ENCODE measurements at regions not wholly inside any gene's neighbourhood (a gene's known extent, or its start where the extent isn't known, plus 50 kb on each side); places are given as distances from the start of the nearest gene placed in this dataset.
"Not testable (repeated sequence)": the region's sequence is repeated elsewhere in the genome, so short reads cannot be mapped to it uniquely, and the experiment has no call there.

GRCh38 chr4:75254745-75255144, 259.5 kb downstream of the RCHY1 start:
- peaks cover 22% of the 10 kb centered on the region for H3K4me1 Mint-ChIP-seq
- ChIA-PET POLR2A (no interaction called here), CTCF (no interaction called here)
- intact Hi-C loops (cut with micrococcal nuclease): no loop called here
- H3K27ac ChIP-seq (ENCODE audit: low read length in 2 of 2): no peak overlapping the region
- no peak overlapping the region for H2AFZ ChIP-seq (ENCODE audit: insufficient read depth, low read depth, low read length, poor library complexity, severe bottlenecking)
- H3K9ac ChIP-seq (ENCODE audit: low read length): no peak overlapping the region
- H3K9me3 Mint-ChIP-seq (ENCODE audit: insufficient read depth): peaks cover 2% of the 10 kb centered on the region
- H3K4me3 ChIP-seq (ENCODE audit: control extremely low read depth in 1 of 5, extremely low read depth in 1 of 5, insufficient read depth in 1 of 5, low read depth in 2 of 5, low read length in 4 of 5): no peak overlapping the region
- peaks cover 17 to 22% of the 10 kb centered on the region in 2 donors for H3K4me1 ChIP-seq (ENCODE audit: control insufficient read depth in 2 of 2, insufficient read depth in 2 of 2, low read length in 2 of 2)
- 96% methylated on average over 3 of the region's 6 CpGs for WGBS (ENCODE audit: insufficient coverage)
- H3K4me2 ChIP-seq (replicated peaks; ENCODE audit: low read depth, low read length, poor library complexity, severe bottlenecking): no peak overlapping the region
- peaks cover 0 to 4% (median 0%) of the 10 kb centered on the region in 3 donors for H3K9me3 ChIP-seq (ENCODE audit: control extremely low read depth in 1 of 3, control insufficient read depth in 2 of 3, insufficient read depth in 1 of 3, low read length in 2 of 3)
- H3K27me3 ChIP-seq (replicated peaks in 1 of 4; ENCODE audit: control extremely low read depth in 1 of 4, control insufficient read depth in 3 of 4, insufficient read depth in 4 of 4, low read length in 3 of 4): peaks cover 0 to 9% (median 5%) of the 10 kb centered on the region in 4 experiments
- ATAC-seq (ENCODE audit: low read depth) (no peak), DNase-seq (no peak)
- no peaks in the 10 kb centered on the region for H3K36me3 ChIP-seq (replicated peaks in 1 of 2; ENCODE audit: control extremely low read depth in 1 of 2, control insufficient read depth in 1 of 2, extremely low read depth in 1 of 2, insufficient read depth in 2 of 2, low read length in 1 of 2)
- no peak overlapping the region for H3K27ac Mint-ChIP-seq
- peaks cover 20% of the 10 kb centered on the region for H3K27me3 Mint-ChIP-seq
- H3K79me2 ChIP-seq (ENCODE audit: control insufficient read depth, insufficient read depth, low read length): no peaks in the 10 kb centered on the region
- no peak overlapping the region for H3K4me3 Mint-ChIP-seq
- no peaks in the 10 kb centered on the region for H4K20me1 ChIP-seq (ENCODE audit: control insufficient read depth, insufficient read depth, low read length, poor library complexity, severe bottlenecking)
- TF ChIP-seq CTCF (IDR thresholded peaks at IDR 0.05) (no peak), EZH2 (IDR thresholded peaks at IDR 0.05; ENCODE audit: borderline replicate concordance, insufficient read depth, low read depth, low read length, poor library complexity, severe bottlenecking) (no peak)

GRCh38 chr4:75253094-75253493, 261.1 kb downstream of the RCHY1 start:
- WGBS (ENCODE audit: insufficient coverage): 100% methylated on average over 1 of the region's 4 CpGs
- Mint-ChIP-seq H3K4me1 (peaks cover 22% of the 10 kb centered on the region), H3K27me3 (peaks cover 31% of the 10 kb centered on the region)
- H3K9me3 ChIP-seq (ENCODE audit: control extremely low read depth in 1 of 3, control insufficient read depth in 2 of 3, insufficient read depth in 1 of 3, low read length in 2 of 3); H3K9ac ChIP-seq (ENCODE audit: low read length); intact Hi-C loops (cut with micrococcal nuclease); H3K27ac ChIP-seq (ENCODE audit: low read length in 2 of 2); H3K27me3 ChIP-seq (replicated peaks in 1 of 4; ENCODE audit: control extremely low read depth in 1 of 4, control insufficient read depth in 3 of 4, insufficient read depth in 4 of 4, low read length in 3 of 4); H4K20me1 ChIP-seq (ENCODE audit: control insufficient read depth, insufficient read depth, low read length, poor library complexity, severe bottlenecking); H3K27ac Mint-ChIP-seq; H3K4me2 ChIP-seq (replicated peaks; ENCODE audit: low read depth, low read length, poor library complexity, severe bottlenecking); CTCF ChIA-PET; H3K4me3 Mint-ChIP-seq; H3K36me3 ChIP-seq (replicated peaks in 1 of 2; ENCODE audit: control extremely low read depth in 1 of 2, control insufficient read depth in 1 of 2, extremely low read depth in 1 of 2, insufficient read depth in 2 of 2, low read length in 1 of 2); H3K79me2 ChIP-seq (ENCODE audit: control insufficient read depth, insufficient read depth, low read length); H2AFZ ChIP-seq (ENCODE audit: insufficient read depth, low read depth, low read length, poor library complexity, severe bottlenecking); POLR2A ChIA-PET; H3K9me3 Mint-ChIP-seq (ENCODE audit: insufficient read depth); DNase-seq; ATAC-seq (ENCODE audit: low read depth); H3K4me3 ChIP-seq (ENCODE audit: control extremely low read depth in 1 of 5, extremely low read depth in 1 of 5, insufficient read depth in 1 of 5, low read depth in 2 of 5, low read length in 4 of 5): not testable (repeated sequence)
- H3K4me1 ChIP-seq (ENCODE audit: control insufficient read depth in 2 of 2, insufficient read depth in 2 of 2, low read length in 2 of 2): peaks cover 17 to 22% of the 10 kb centered on the region in 2 donors
